Mesenchymal stem cell (in vitro differentiated cells and primary cell): ENCODE measurements at regions not wholly inside any gene's neighbourhood (a gene's known extent, or its start where the extent isn't known, plus 50 kb on each side); places are given as distances from the start of the nearest gene placed in this dataset.
A peak's percentile ranks its signal among the peaks of the same experiment; 100 is the strongest.

Experiments used
- DNase-seq: peaks from one replicate; pipeline ENCODE4 v3.0.0-alpha.2; 2013
- H2AFZ ChIP-seq: one replicate; pipeline ENCODE4 v1.6.1; 2013; ENCODE audit warnings: low read depth, mild to moderate bottlenecking, control low read depth, inconsistent platforms, low read length, moderate library complexity
- H2AK5ac ChIP-seq: 2 replicates; pipeline ENCODE4 v1.6.1; 2013; ENCODE audit warnings: low read length, moderate library complexity, mild to moderate bottlenecking, inconsistent platforms; ENCODE audit not compliant: severe bottlenecking
- H2BK120ac ChIP-seq: one replicate; pipeline ENCODE4 v1.6.1; 2013; ENCODE audit warnings: low read depth, mild to moderate bottlenecking, inconsistent platforms, low read length, moderate library complexity
- H2BK12ac ChIP-seq, 2 experiments: one replicate each; pipeline ENCODE4 v1.6.1; 2013; ENCODE audit warnings: inconsistent platforms in 2 of 2, low read length in 2 of 2, mild to moderate bottlenecking in 2 of 2, moderate library complexity in 2 of 2, control low read depth in 1 of 2
- H2BK15ac ChIP-seq: one replicate; pipeline ENCODE4 v1.6.1; 2013; ENCODE audit warnings: mild to moderate bottlenecking, low read depth, inconsistent platforms; ENCODE audit not compliant: poor library complexity, severe bottlenecking
- H2BK5ac ChIP-seq: 2 replicates; pipeline ENCODE4 v1.6.1; 2013; ENCODE audit warnings: low read depth, mild to moderate bottlenecking, low read length, control low read depth, inconsistent platforms; ENCODE audit not compliant: poor library complexity, severe bottlenecking
- H3K14ac ChIP-seq, 2 experiments: one replicate each; pipeline ENCODE4 v1.6.1; 2013; ENCODE audit warnings: inconsistent platforms in 2 of 2, low read length in 2 of 2, control low read depth in 1 of 2, mild to moderate bottlenecking in 1 of 2, moderate library complexity in 1 of 2
- H3K18ac ChIP-seq, 2 experiments: one replicate each; pipeline ENCODE4 v1.6.1; 2013; ENCODE audit warnings: inconsistent platforms in 2 of 2, low read length in 2 of 2, control low read depth in 1 of 2, low read depth in 1 of 2, mild to moderate bottlenecking in 1 of 2
- H3K23ac ChIP-seq, 2 experiments: one replicate each; pipeline ENCODE4 v1.6.1; 2013; ENCODE audit warnings: inconsistent platforms in 2 of 2, low read length in 2 of 2, mild to moderate bottlenecking in 2 of 2, moderate library complexity in 2 of 2, control low read depth in 1 of 2
- H3K27ac ChIP-seq: 2 replicates; pipeline ENCODE4 v1.5.1; 2013; ENCODE audit warnings: mild to moderate bottlenecking, moderate library complexity, low read length, control low read depth, inconsistent platforms; ENCODE audit not compliant: poor library complexity, severe bottlenecking
- H3K27me3 ChIP-seq, 2 experiments: 2 replicates each; pipeline versions ENCODE4 v1.6.1 to v1.7.0; 2013; ENCODE audit warnings: low read length in 2 of 2, mild to moderate bottlenecking in 2 of 2, moderate library complexity in 2 of 2, control low read depth in 1 of 2, inconsistent platforms in 1 of 2; ENCODE audit not compliant: control insufficient read depth in 1 of 2, insufficient read depth in 1 of 2
- H3K36me3 ChIP-seq, 2 experiments: 2 replicates each; pipeline versions ENCODE4 v1.6.1 to v1.7.0; 2013; ENCODE audit warnings: low read length in 2 of 2, control low read depth in 1 of 2, inconsistent platforms in 1 of 2, low read depth in 1 of 2, mild to moderate bottlenecking in 1 of 2; ENCODE audit not compliant: insufficient read depth in 2 of 2, control insufficient read depth in 1 of 2
- H3K4ac ChIP-seq, 2 experiments: one replicate each; pipeline ENCODE4 v1.6.1; 2013; ENCODE audit warnings: inconsistent platforms in 2 of 2, low read length in 2 of 2, mild to moderate bottlenecking in 2 of 2, moderate library complexity in 2 of 2, control low read depth in 1 of 2, low read depth in 1 of 2
- H3K4me1 ChIP-seq: 2 replicates; pipeline ENCODE4 v1.6.1; 2013; ENCODE audit warnings: low read depth, low read length, control low read depth; ENCODE audit not compliant: control insufficient read depth, insufficient read depth
- H3K4me2 ChIP-seq: 2 replicates; pipeline ENCODE4 v1.6.1; 2013; ENCODE audit warnings: low read length, mild to moderate bottlenecking, inconsistent platforms; ENCODE audit not compliant: poor library complexity, severe bottlenecking
- H3K4me3 ChIP-seq, 2 experiments: 2 replicates each; pipeline versions ENCODE4 v1.5.1 to v1.7.0; 2013; ENCODE audit warnings: low read length in 2 of 2, mild to moderate bottlenecking in 2 of 2, control low read depth in 1 of 2, low read depth in 1 of 2; ENCODE audit not compliant: insufficient read depth in 1 of 2
- H3K79me1 ChIP-seq: replicated peaks from 2 replicates; pipeline ENCODE4 v1.6.1; 2013; ENCODE audit warnings: mild to moderate bottlenecking, control low read depth, low read length, inconsistent platforms; ENCODE audit not compliant: poor library complexity, severe bottlenecking
- H3K9ac ChIP-seq: 2 replicates; pipeline ENCODE4 v1.7.0; 2013; ENCODE audit warnings: mild to moderate bottlenecking, low read length, moderate library complexity
- H3K9me3 ChIP-seq: 2 replicates; pipeline ENCODE4 v1.7.0; 2013; ENCODE audit warnings: mild to moderate bottlenecking, low read length; ENCODE audit not compliant: control insufficient read depth
- H4K8ac ChIP-seq: one replicate; pipeline ENCODE4 v1.6.1; 2013; ENCODE audit warnings: inconsistent platforms, mild to moderate bottlenecking, low read length, moderate library complexity
- H4K91ac ChIP-seq: one replicate; pipeline ENCODE4 v1.6.1; 2013; ENCODE audit warnings: mild to moderate bottlenecking, low read length, inconsistent platforms
- WGBS: methylation state at CpG from one replicate; pipeline ENCODE4 v1.1.7; 2013; ENCODE audit warnings: mixed read lengths; 5-methylcytosine and 5-hydroxymethylcytosine counted together

DNA sequence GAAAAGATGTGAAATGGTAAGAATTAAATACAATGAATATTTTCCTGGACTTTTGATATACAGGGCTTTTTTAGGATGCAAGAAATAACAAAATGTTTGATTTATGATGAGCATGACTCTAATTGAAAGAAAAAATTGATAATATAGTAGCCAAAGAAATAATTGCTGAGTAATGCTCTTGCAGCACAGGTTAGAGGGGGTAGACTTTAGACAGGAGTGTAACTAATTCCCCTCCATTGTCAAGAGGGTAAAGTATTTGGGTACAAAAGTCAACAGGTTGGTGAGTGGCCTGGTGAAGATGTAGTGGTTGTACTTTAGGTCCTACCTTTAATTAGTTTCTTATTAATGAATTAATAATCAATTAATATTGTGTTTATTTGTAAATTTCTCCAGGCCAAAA lies 912.3 kb downstream of the KCNJ2 start:
- no peak overlapping the region for H4K91ac ChIP-seq
- no peak overlapping the region for H3K4ac ChIP-seq
- no peak overlapping the region for H3K23ac ChIP-seq

DNA sequence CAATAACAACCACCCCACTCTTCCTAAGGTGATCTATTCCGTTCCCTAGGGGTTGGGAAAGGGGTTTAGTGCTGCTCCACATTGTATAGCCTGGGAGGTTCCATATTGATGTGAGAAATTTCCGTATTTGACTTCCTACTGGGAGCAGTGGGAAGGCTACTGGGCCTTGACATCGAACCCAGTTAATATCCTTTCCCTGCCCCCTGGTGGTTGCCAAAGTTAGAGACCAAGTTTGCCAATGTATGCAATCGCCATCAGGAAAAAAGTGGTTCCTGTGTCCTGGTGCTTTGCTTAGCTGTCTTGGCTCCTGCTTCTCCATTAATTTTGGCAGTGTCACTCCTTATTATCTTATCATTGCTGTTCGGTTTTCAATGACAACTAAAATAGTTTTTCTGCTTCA lies 914.9 kb downstream of the KCNJ2 start:
- H3K9me3 ChIP-seq: no peaks in the 10 kb centered on the region
- H2BK15ac ChIP-seq: no peak overlapping the region
- H3K9ac ChIP-seq: no peak overlapping the region
- H2BK5ac ChIP-seq: no peak overlapping the region
- no peak overlapping the region for H3K4ac ChIP-seq
- H3K4me3 ChIP-seq: no peak overlapping the region
- no peak overlapping the region for H2AK5ac ChIP-seq
- H3K14ac ChIP-seq: no peak overlapping the region
- no peak overlapping the region for H2AFZ ChIP-seq
- H3K4me1 ChIP-seq: no peaks in the 10 kb centered on the region
- no peak overlapping the region for H4K91ac ChIP-seq
- H3K18ac ChIP-seq: no peak overlapping the region
- peak; percentile 46 for DNase-seq
- H3K36me3 ChIP-seq: no peaks in the 10 kb centered on the region
- no peaks in the 10 kb centered on the region for H3K27me3 ChIP-seq
- H3K27ac ChIP-seq: no peak overlapping the region
- no peak overlapping the region for H3K23ac ChIP-seq
- 44% methylated on average over 4 of the region's 5 CpGs for WGBS
- no peak overlapping the region for H4K8ac ChIP-seq
- H2BK12ac ChIP-seq: no peak overlapping the region
- H3K79me1 ChIP-seq: no peaks in the 10 kb centered on the region
- H2BK120ac ChIP-seq: no peak overlapping the region
- H3K4me2 ChIP-seq: no peak overlapping the region

More for the DNA sequence above, 912.3 kb downstream of the KCNJ2 start:
- no peak overlapping the region for H3K4me2 ChIP-seq
- no peak for DNase-seq
- H2BK120ac ChIP-seq: no peak overlapping the region
- no peaks in the 10 kb centered on the region for H3K36me3 ChIP-seq
- H2AK5ac ChIP-seq: no peak overlapping the region
- H3K79me1 ChIP-seq: no peaks in the 10 kb centered on the region
- H3K27ac ChIP-seq: no peak overlapping the region
- H2BK15ac ChIP-seq: no peak overlapping the region
- H3K14ac ChIP-seq: no peak overlapping the region
- H3K9me3 ChIP-seq: no peaks in the 10 kb centered on the region
- no peak overlapping the region for H3K18ac ChIP-seq
- no peak overlapping the region for H2BK5ac ChIP-seq
- H4K8ac ChIP-seq: no peak overlapping the region
- H3K4me1 ChIP-seq: no peaks in the 10 kb centered on the region
- H3K9ac ChIP-seq: no peak overlapping the region
- H2AFZ ChIP-seq: no peak overlapping the region
- no peak overlapping the region for H2BK12ac ChIP-seq
- no peaks in the 10 kb centered on the region for H3K27me3 ChIP-seq
- H3K4me3 ChIP-seq: no peak overlapping the region

DNA sequence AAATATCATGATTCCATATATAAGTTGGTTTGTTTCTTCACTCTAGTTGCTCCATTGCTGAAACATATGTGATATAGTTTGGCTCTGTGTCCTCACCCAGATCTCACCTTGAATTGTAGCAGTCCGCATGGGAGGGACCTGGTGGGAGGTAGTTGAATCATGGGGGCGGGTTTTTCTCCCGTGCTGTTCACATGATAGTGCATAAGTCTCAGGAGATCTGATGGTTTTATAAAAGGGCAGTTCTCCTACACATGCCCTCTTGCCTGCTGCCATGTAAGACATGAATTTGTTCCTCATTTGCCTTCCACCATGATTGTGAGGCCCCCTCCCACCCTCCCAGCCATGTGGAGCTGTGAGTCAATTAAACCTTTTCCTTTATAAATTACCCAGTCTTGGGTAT lies 915.5 kb downstream of the KCNJ2 start:
- H3K27ac ChIP-seq: no peak overlapping the region
- H2AK5ac ChIP-seq: no peak overlapping the region
- no peak overlapping the region for H4K8ac ChIP-seq
- no peak overlapping the region for H2BK12ac ChIP-seq
- no peaks in the 10 kb centered on the region for H3K9me3 ChIP-seq
- H3K14ac ChIP-seq: no peak overlapping the region
- H3K4me3 ChIP-seq: no peak overlapping the region
- no peak overlapping the region for H3K4me2 ChIP-seq
- no peak overlapping the region for H2BK120ac ChIP-seq
- no peak overlapping the region for H2BK5ac ChIP-seq
- no peak for DNase-seq
- WGBS: 97% methylated on average over 3 of the region's 3 CpGs
- no peak overlapping the region for H4K91ac ChIP-seq
- H3K23ac ChIP-seq: no peak overlapping the region
- no peak overlapping the region for H3K4ac ChIP-seq
- no peak overlapping the region for H3K18ac ChIP-seq
- H3K27me3 ChIP-seq: no peaks in the 10 kb centered on the region
- H2AFZ ChIP-seq: no peak overlapping the region
- no peaks in the 10 kb centered on the region for H3K79me1 ChIP-seq
- no peak overlapping the region for H2BK15ac ChIP-seq
- H3K4me1 ChIP-seq: no peaks in the 10 kb centered on the region
- H3K9ac ChIP-seq: no peak overlapping the region
- H3K36me3 ChIP-seq: no peaks in the 10 kb centered on the region

DNA sequence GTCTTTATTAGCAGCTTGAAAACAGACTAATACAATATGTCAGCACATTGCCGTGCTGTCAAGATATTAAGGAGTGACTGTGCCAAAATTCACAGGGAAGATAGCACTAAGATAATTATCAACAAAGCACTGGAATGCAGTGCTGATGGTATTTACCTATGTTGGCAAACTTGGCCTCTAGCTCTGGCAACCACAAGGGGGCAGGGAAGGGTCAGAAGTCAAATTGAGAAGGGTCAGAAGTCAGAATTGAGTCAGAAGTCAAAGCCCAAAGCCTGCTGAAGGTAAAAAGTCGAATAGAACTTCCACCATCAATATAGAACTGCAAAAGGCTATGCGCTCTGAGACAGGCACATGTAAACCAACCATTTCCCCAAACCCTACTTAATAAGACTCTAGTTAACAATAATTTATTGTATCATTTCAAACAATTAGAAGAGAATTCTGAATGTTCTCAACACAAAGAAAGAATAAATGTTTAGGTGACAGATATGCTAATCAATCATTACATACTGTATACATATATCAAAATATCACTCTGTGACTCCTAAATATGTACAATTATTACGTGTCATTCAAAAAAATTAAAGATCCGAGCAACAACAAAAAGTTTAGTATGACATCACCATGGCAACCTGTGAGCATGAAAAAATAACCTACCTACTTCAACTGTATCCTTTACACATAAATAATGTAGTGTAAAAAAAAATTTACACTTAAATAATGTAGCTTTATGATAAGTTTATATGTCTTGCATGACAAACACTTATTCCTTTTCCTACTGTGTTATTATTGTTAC lies 916.1 kb downstream of the KCNJ2 start:
- Histone ChIP-seq H3K36me3 (no peaks in the 10 kb centered on the region), H3K18ac (no peak overlapping the region), H3K9me3 (no peaks in the 10 kb centered on the region), H3K4me2 (no peak overlapping the region), H2AK5ac (no peak overlapping the region), H3K4me3 (no peak overlapping the region), H2BK12ac (no peak overlapping the region), H3K23ac (no peak overlapping the region), H3K14ac (no peak overlapping the region), H2BK5ac (no peak overlapping the region), H3K4me1 (no peaks in the 10 kb centered on the region), H2BK15ac (no peak overlapping the region), H4K91ac (no peak overlapping the region), H3K79me1 (no peaks in the 10 kb centered on the region), H4K8ac (no peak overlapping the region), H2BK120ac (no peak overlapping the region), H3K27me3 (no peaks in the 10 kb centered on the region), H2AFZ (no peak overlapping the region), H3K4ac (no peak overlapping the region), H3K27ac (no peak overlapping the region), H3K9ac (no peak overlapping the region)
- no peak for DNase-seq
- WGBS: 38% methylated on average over 4 of the region's 5 CpGs
